ENCODE measurements at regions not wholly inside any gene's neighbourhood (a gene's known extent, or its start where the extent isn't known, plus 50 kb on each side); places are given as distances from the start of the nearest gene placed in this dataset.
"Not testable (repeated sequence)": the region's sequence is repeated elsewhere in the genome, so short reads cannot be mapped to it uniquely, and the experiment has no call there.

- ATAC-seq (no peak), DNase-seq (no peak)
Measured at GRCh38 chr14:22152161-22152870, 436.7 kb downstream of the DAD1 start.

GRCh38 chr14:22151121-22151520 lies 437.9 kb downstream of the DAD1 start:
- ATAC-seq (no peak), DNase-seq (no peak)

GRCh38 chr14:22149058-22149457 lies 440.0 kb downstream of the DAD1 start:
- ATAC-seq, result no peak
- DNase-seq, result no peak

GRCh38 chr14:22147716-22148115 lies 441.3 kb downstream of the DAD1 start:
- DNase-seq (no peak), ATAC-seq (no peak)

DNA sequence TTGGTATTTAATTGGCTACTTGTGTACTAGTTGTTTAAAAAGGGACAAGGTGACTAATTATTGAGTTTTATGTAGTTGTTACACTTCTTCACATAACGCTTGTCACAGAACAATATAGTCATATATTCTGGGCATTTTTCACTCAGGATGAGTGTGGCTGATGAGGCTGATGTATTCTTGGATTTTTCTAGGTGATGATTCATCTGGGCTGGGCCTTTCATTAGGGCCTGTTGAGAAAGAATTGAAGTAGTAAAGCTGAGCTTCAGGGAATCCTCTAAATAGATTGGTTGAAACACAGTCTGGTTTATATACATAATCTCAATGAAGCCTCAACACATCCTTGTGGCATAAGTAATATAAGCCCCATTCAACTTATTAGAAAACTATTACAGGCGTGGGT lies 445.7 kb downstream of the DAD1 start:
- DNase-seq (no peak), ATAC-seq (no peak)

DNA sequence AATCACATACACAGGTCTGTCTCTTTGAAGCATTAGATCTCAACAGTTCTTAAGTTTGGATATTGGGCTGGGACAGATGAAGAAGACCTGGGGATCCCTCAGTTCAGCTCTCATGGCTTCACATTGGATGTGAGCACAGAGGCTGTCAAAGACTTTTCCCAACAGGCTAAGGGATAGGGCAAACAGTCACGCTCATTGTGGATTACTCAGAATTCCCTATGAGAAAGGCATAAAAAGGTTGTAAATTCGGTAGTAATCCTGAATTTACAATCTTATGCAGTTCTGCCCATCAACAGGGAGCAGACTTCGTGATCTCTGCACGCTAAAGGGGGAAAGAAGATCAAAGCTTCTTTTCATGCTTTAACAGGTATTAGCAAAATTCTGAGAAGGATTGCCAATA lies 448.4 kb downstream of the DAD1 start:
- DNase-seq (no peak), ATAC-seq (no peak)

- DNase-seq (peak; percentile 40), ATAC-seq (no peak)
Measured at GRCh38 chr14:22131749-22132476, 457.1 kb downstream of the DAD1 start.

GRCh38 chr14:22124073-22124613 lies 450.5 kb upstream of the OR4E1 start:
- no peak for DNase-seq
- ATAC-seq, result no peak

- DNase-seq, result no peak
- peak; percentile 32 for ATAC-seq
Measured at GRCh38 chr14:22122829-22123560, 449.4 kb upstream of the OR4E1 start.

- DNase-seq, result no peak
- ATAC-seq, result no peak
Measured at GRCh38 chr14:22122227-22122818, 448.7 kb upstream of the OR4E1 start.

- DNase-seq (no peak), ATAC-seq (no peak)
Measured at GRCh38 chr14:22118899-22119477, 445.4 kb upstream of the OR4E1 start.

- ATAC-seq (no peak), DNase-seq (no peak)
Measured at GRCh38 chr14:22113401-22113800, 439.8 kb upstream of the OR4E1 start.

- DNase-seq (peak; percentile 56), ATAC-seq (no peak)
Measured at GRCh38 chr14:22112004-22112403, 438.4 kb upstream of the OR4E1 start.

- ATAC-seq (no peak), DNase-seq (no peak)
Measured at GRCh38 chr14:22107753-22108152, 434.1 kb upstream of the OR4E1 start.

DNA sequence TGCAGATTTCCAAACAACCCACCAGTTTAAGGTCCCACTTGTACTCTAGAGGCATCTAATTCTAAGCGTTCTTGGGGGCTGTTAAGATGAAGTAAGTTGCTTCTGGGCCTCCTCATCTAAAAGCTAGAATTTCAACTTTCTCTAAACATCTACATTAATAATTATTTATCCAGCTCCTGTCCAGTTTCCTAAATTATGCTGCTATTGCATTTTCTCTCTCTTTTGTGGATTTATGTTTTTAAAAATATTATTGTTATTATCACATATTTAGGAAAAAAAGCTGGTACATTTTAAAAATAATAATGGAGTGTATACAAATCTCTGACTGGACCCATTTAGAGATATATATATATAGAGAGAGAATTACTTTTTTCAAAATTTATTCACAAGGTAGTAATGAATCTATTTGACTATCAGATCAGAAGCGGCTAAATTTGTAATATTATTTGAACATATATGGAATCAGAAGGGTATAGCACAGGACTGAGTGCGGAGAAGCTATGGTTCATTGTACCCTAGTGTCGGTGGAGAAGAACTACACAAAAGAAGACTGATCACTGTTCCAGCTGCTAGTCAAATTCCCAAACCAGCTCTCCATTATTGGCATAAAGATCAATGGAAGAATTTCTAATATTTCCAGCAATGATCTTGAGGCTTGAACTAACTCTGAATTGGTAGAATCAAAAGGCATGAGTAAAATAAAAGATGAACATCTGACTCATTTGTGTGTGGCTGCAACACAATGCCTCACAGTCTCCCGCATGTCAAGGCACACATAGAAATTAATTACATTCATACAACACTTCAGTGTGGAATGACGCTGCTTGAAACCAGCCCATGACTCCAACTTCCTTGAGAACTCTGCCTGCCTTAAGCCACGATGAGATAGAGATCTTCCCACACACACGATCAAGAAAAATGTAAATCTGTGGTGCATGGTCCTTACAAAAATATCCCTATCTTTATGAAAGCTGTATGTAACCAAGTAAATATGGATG lies 433.4 kb upstream of the OR4E1 start:
- peak; percentile 61 for ATAC-seq
- DNase-seq, result no peak

GRCh38 chr14:22105624-22106006 lies 432.0 kb upstream of the OR4E1 start:
- ATAC-seq, result no peak
- DNase-seq, result no peak

- peak; percentile 47 for ATAC-seq
- DNase-seq, result no peak
Measured at GRCh38 chr14:22105006-22105623, 431.5 kb upstream of the OR4E1 start.

DNA sequence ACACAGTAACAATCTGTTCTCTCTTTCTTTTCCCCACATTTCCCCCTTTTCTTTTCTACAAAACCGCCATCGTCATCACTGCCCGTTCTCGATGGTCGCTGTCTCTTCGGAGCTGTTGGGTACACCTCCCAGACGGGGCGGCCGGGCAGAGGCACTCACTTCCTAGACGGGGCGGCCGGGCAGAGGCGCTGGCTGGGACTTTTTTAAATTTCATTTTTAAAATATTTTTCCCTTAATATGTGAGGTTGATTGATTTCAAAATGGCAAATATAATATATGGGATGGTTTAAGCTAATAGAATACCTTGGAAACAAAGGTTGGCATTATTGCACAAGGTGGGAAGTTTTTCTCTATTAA lies 427.1 kb upstream of the OR4E1 start:
- not testable (repeated sequence) for DNase-seq, ATAC-seq

GRCh38 chr14:22099942-22100763 lies 426.5 kb upstream of the OR4E1 start:
- ATAC-seq (peak; percentile 82), DNase-seq (peak; percentile 29)

- ATAC-seq, result no peak
Measured at GRCh38 chr14:22098435-22098834, 424.8 kb upstream of the OR4E1 start.

More at GRCh38 chr14:22098435-22098834, 424.8 kb upstream of the OR4E1 start:
- no peak for DNase-seq

All from stimulated activated naive CD8-positive, alpha-beta T cell treated with anti-CD3 and anti-CD28 coated beads, Interleukin-15, Interleukin-2, amounts not matched to agents 100 U/mL and 50 U/mL, for 24 hours (primary cell).